ENCODE measurements at regions not wholly inside any gene's neighbourhood (a gene's known extent, or its start where the extent isn't known, plus 50 kb on each side); places are given as distances from the start of the nearest gene placed in this dataset.
"Not testable (repeated sequence)": the region's sequence is repeated elsewhere in the genome, so short reads cannot be mapped to it uniquely, and the experiment has no call there.

- ATAC-seq (ENCODE audit: low FRiP score); H3K36me3 ChIP-seq (ENCODE audit: control insufficient read depth in 1 of 2, insufficient read depth in 2 of 2, low read length in 1 of 2); H3K27ac ChIP-seq (ENCODE audit: low read depth in 1 of 2, low read length in 2 of 2); H3K4me1 ChIP-seq (ENCODE audit: control insufficient read depth in 1 of 2, insufficient read depth in 2 of 2, low read length in 2 of 2); intact Hi-C loops (cut with DNase I); H3K9me3 ChIP-seq (ENCODE audit: control insufficient read depth, low read length); DNase-seq; H3K4me3 ChIP-seq (ENCODE audit: low read length in 2 of 2); H3K27me3 ChIP-seq (ENCODE audit: control insufficient read depth in 1 of 2, insufficient read depth in 2 of 2, low read length in 1 of 2): not testable (repeated sequence)
- WGBS, 2 donors: 61 to 66% methylated on average over 9 of the region's 9 CpGs
Measured at GRCh38 chr21:9752028-9752427, 769.4 kb upstream of the TPTE start.

GRCh38 chr21:9753441-9753840 is 767.9 kb upstream of the TPTE start:
- H3K36me3 ChIP-seq (ENCODE audit: control insufficient read depth in 1 of 2, insufficient read depth in 2 of 2, low read length in 1 of 2); DNase-seq; H3K9me3 ChIP-seq (ENCODE audit: control insufficient read depth, low read length); intact Hi-C loops (cut with DNase I); H3K4me1 ChIP-seq (ENCODE audit: control insufficient read depth in 1 of 2, insufficient read depth in 2 of 2, low read length in 2 of 2); H3K27me3 ChIP-seq (ENCODE audit: control insufficient read depth in 1 of 2, insufficient read depth in 2 of 2, low read length in 1 of 2); H3K27ac ChIP-seq (ENCODE audit: low read depth in 1 of 2, low read length in 2 of 2); H3K4me3 ChIP-seq (ENCODE audit: low read length in 2 of 2); ATAC-seq (ENCODE audit: low FRiP score): not testable (repeated sequence)
- WGBS, 2 donors: 67 to 72% methylated on average over 10 of the region's 10 CpGs

GRCh38 chr21:9753943-9754342 is 767.4 kb upstream of the TPTE start:
- DNase-seq: no peak

GRCh38 chr21:9754434-9754833 is 766.9 kb upstream of the TPTE start:
- H3K27me3 ChIP-seq (ENCODE audit: control insufficient read depth in 1 of 2, insufficient read depth in 2 of 2, low read length in 1 of 2); H3K9me3 ChIP-seq (ENCODE audit: control insufficient read depth, low read length); DNase-seq; H3K4me3 ChIP-seq (ENCODE audit: low read length in 2 of 2); H3K27ac ChIP-seq (ENCODE audit: low read depth in 1 of 2, low read length in 2 of 2); intact Hi-C loops (cut with DNase I); H3K36me3 ChIP-seq (ENCODE audit: control insufficient read depth in 1 of 2, insufficient read depth in 2 of 2, low read length in 1 of 2); H3K4me1 ChIP-seq (ENCODE audit: control insufficient read depth in 1 of 2, insufficient read depth in 2 of 2, low read length in 2 of 2); ATAC-seq (ENCODE audit: low FRiP score): not testable (repeated sequence)
- WGBS, 2 donors: 43 to 55% methylated on average over 1 of the region's 1 CpG

More at GRCh38 chr21:9753943-9754342, 767.4 kb upstream of the TPTE start:
- Histone ChIP-seq H3K9me3 (ENCODE audit: control insufficient read depth, low read length) (no peaks in the 10 kb centered on the region), H3K4me3 (ENCODE audit: low read length in 2 of 2) (no peak overlapping the region), H3K27me3 (ENCODE audit: control insufficient read depth in 1 of 2, insufficient read depth in 2 of 2, low read length in 1 of 2) (no peaks in the 10 kb centered on the region), H3K4me1 (ENCODE audit: control insufficient read depth in 1 of 2, insufficient read depth in 2 of 2, low read length in 2 of 2) (no peaks in the 10 kb centered on the region), H3K36me3 (ENCODE audit: control insufficient read depth in 1 of 2, insufficient read depth in 2 of 2, low read length in 1 of 2) (no peaks in the 10 kb centered on the region), H3K27ac (ENCODE audit: low read depth in 1 of 2, low read length in 2 of 2) (no peak overlapping the region)
- intact Hi-C loops (cut with DNase I): no loop called here
- 57 to 60% methylated on average over 7 of the region's 7 CpGs for WGBS, 2 donors
- no peak for ATAC-seq (ENCODE audit: low FRiP score)

- Histone ChIP-seq H3K9me3 (ENCODE audit: control insufficient read depth, low read length) (no peaks in the 10 kb centered on the region), H3K36me3 (ENCODE audit: control insufficient read depth in 1 of 2, insufficient read depth in 2 of 2, low read length in 1 of 2) (no peaks in the 10 kb centered on the region), H3K27ac (ENCODE audit: low read depth in 1 of 2, low read length in 2 of 2) (no peak overlapping the region), H3K27me3 (ENCODE audit: control insufficient read depth in 1 of 2, insufficient read depth in 2 of 2, low read length in 1 of 2) (no peaks in the 10 kb centered on the region), H3K4me3 (ENCODE audit: low read length in 2 of 2) (no peak overlapping the region), H3K4me1 (ENCODE audit: control insufficient read depth in 1 of 2, insufficient read depth in 2 of 2, low read length in 2 of 2) (no peaks in the 10 kb centered on the region)
- intact Hi-C loops (cut with DNase I): no loop called here
- DNase-seq (no peak), ATAC-seq (ENCODE audit: low FRiP score) (no peak)
- 47 to 52% methylated on average over 7 of the region's 7 CpGs for WGBS, 2 donors
Measured at GRCh38 chr21:9755611-9756010, 765.8 kb upstream of the TPTE start.

GRCh38 chr21:9756677-9757076 is 764.7 kb upstream of the TPTE start:
- H3K9me3 ChIP-seq (ENCODE audit: control insufficient read depth, low read length): no peaks in the 10 kb centered on the region
- H3K36me3 ChIP-seq (ENCODE audit: control insufficient read depth in 1 of 2, insufficient read depth in 2 of 2, low read length in 1 of 2): no peaks in the 10 kb centered on the region
- DNase-seq (no peak), ATAC-seq (ENCODE audit: low FRiP score) (no peak)
- intact Hi-C loops (cut with DNase I): no loop called here
- WGBS, 2 donors: 69 to 73% methylated on average over 9 of the region's 9 CpGs
- H3K27me3 ChIP-seq (ENCODE audit: control insufficient read depth in 1 of 2, insufficient read depth in 2 of 2, low read length in 1 of 2): no peaks in the 10 kb centered on the region
- no peak overlapping the region for H3K4me3 ChIP-seq (ENCODE audit: low read length in 2 of 2)
- H3K4me1 ChIP-seq (ENCODE audit: control insufficient read depth in 1 of 2, insufficient read depth in 2 of 2, low read length in 2 of 2): no peaks in the 10 kb centered on the region
- H3K27ac ChIP-seq (ENCODE audit: low read depth in 1 of 2, low read length in 2 of 2): no peak overlapping the region

GRCh38 chr21:9757118-9757517 is 764.3 kb upstream of the TPTE start:
- ATAC-seq (ENCODE audit: low FRiP score); DNase-seq; H3K4me3 ChIP-seq (ENCODE audit: low read length in 2 of 2); H3K27ac ChIP-seq (ENCODE audit: low read depth in 1 of 2, low read length in 2 of 2); H3K27me3 ChIP-seq (ENCODE audit: control insufficient read depth in 1 of 2, insufficient read depth in 2 of 2, low read length in 1 of 2); H3K36me3 ChIP-seq (ENCODE audit: control insufficient read depth in 1 of 2, insufficient read depth in 2 of 2, low read length in 1 of 2); intact Hi-C loops (cut with DNase I); H3K9me3 ChIP-seq (ENCODE audit: control insufficient read depth, low read length); H3K4me1 ChIP-seq (ENCODE audit: control insufficient read depth in 1 of 2, insufficient read depth in 2 of 2, low read length in 2 of 2): not testable (repeated sequence)
- 52 to 60% methylated on average over 9 of the region's 9 CpGs for WGBS, 2 donors

GRCh38 chr21:9757572-9757971 is 763.8 kb upstream of the TPTE start:
- H3K27ac ChIP-seq (ENCODE audit: low read depth in 1 of 2, low read length in 2 of 2); intact Hi-C loops (cut with DNase I); H3K27me3 ChIP-seq (ENCODE audit: control insufficient read depth in 1 of 2, insufficient read depth in 2 of 2, low read length in 1 of 2); DNase-seq; H3K36me3 ChIP-seq (ENCODE audit: control insufficient read depth in 1 of 2, insufficient read depth in 2 of 2, low read length in 1 of 2); ATAC-seq (ENCODE audit: low FRiP score); H3K4me1 ChIP-seq (ENCODE audit: control insufficient read depth in 1 of 2, insufficient read depth in 2 of 2, low read length in 2 of 2); H3K9me3 ChIP-seq (ENCODE audit: control insufficient read depth, low read length); H3K4me3 ChIP-seq (ENCODE audit: low read length in 2 of 2): not testable (repeated sequence)
- 73% methylated on average over 9 of the region's 9 CpGs for WGBS, 2 donors

GRCh38 chr21:9758141-9758540 is 763.2 kb upstream of the TPTE start:
- no peak for DNase-seq
- intact Hi-C loops (cut with DNase I): no loop called here
- Histone ChIP-seq H3K36me3 (ENCODE audit: control insufficient read depth in 1 of 2, insufficient read depth in 2 of 2, low read length in 1 of 2) (no peaks in the 10 kb centered on the region), H3K27me3 (ENCODE audit: control insufficient read depth in 1 of 2, insufficient read depth in 2 of 2, low read length in 1 of 2) (no peaks in the 10 kb centered on the region), H3K9me3 (ENCODE audit: control insufficient read depth, low read length) (no peaks in the 10 kb centered on the region), H3K27ac (ENCODE audit: low read depth in 1 of 2, low read length in 2 of 2) (no peak overlapping the region), H3K4me3 (ENCODE audit: low read length in 2 of 2) (no peak overlapping the region), H3K4me1 (ENCODE audit: control insufficient read depth in 1 of 2, insufficient read depth in 2 of 2, low read length in 2 of 2) (no peaks in the 10 kb centered on the region)
- 56 to 57% methylated on average over 6 of the region's 6 CpGs for WGBS, 2 donors
- no peak for ATAC-seq (ENCODE audit: low FRiP score)

Measured in aorta (tissue), 5 donors.